HepG2 (cell line): ENCODE measurements at regions not wholly inside any gene's neighbourhood (a gene's known extent, or its start where the extent isn't known, plus 50 kb on each side); places are given as distances from the start of the nearest gene placed in this dataset.

Source experiments
- EP300 ChIP-seq, 3 experiments: sonication (generic) in 1 of 3; formaldehyde crosslinking in 1 of 3; IDR thresholded peaks; 2 replicates each; pipeline versions ENCODE4 v1.5.1 to v1.6.1; 2011 to 2020; ENCODE audit warnings: low read depth in 2 of 3, low read length in 2 of 3, borderline replicate concordance in 1 of 3, improper control_type of control experiment in 1 of 3, mild to moderate bottlenecking in 1 of 3, missing genetic modification reagents in 1 of 3, moderate library complexity in 1 of 3
- FOXP4 ChIP-seq: sonication (generic); formaldehyde crosslinking; IDR thresholded peaks from 2 replicates; pipeline ENCODE4 v1.4.0; 2020; ENCODE audit warnings: missing genetic modification reagents
- NCOA5 ChIP-seq: sonication (generic); formaldehyde crosslinking; IDR thresholded peaks from 2 replicates; pipeline ENCODE4 v1.4.0; 2020; ENCODE audit warnings: missing genetic modification reagents
- NR2F6 ChIP-seq, 2 experiments: IDR thresholded peaks; 2 replicates each; pipeline ENCODE4 v1.6.1; 2016; ENCODE audit warnings: antibody characterized with exemption in 1 of 2, mild to moderate bottlenecking in 1 of 2
- THRA ChIP-seq: sonication (generic); formaldehyde crosslinking; IDR thresholded peaks from 2 replicates; pipeline ENCODE4 v1.4.0; 2020; ENCODE audit warnings: missing genetic modification reagents, borderline replicate concordance
- ZBTB33 ChIP-seq: sonication (generic); formaldehyde crosslinking; IDR thresholded peaks from 2 replicates; pipeline ENCODE4 v1.4.0; 2020; ENCODE audit warnings: missing genetic modification reagents
- ZBTB40 ChIP-seq, 2 experiments: fragments of 450-650 bp in 1 of 2; sonication (generic) in 1 of 2; formaldehyde crosslinking in 1 of 2; IDR thresholded peaks; 2 replicates each; pipeline versions ENCODE4 v1.6.1 to v1.8.0; 2016 to 2022; ENCODE audit warnings: antibody characterized with exemption in 1 of 2, mild to moderate bottlenecking in 1 of 2, missing genetic modification reagents in 1 of 2
- ZNF33A ChIP-seq: sonication (generic); formaldehyde crosslinking; IDR thresholded peaks from 2 replicates; pipeline ENCODE4 v1.5.1; 2020; ENCODE audit warnings: missing genetic modification reagents, mild to moderate bottlenecking, moderate library complexity, borderline replicate concordance

DNA sequence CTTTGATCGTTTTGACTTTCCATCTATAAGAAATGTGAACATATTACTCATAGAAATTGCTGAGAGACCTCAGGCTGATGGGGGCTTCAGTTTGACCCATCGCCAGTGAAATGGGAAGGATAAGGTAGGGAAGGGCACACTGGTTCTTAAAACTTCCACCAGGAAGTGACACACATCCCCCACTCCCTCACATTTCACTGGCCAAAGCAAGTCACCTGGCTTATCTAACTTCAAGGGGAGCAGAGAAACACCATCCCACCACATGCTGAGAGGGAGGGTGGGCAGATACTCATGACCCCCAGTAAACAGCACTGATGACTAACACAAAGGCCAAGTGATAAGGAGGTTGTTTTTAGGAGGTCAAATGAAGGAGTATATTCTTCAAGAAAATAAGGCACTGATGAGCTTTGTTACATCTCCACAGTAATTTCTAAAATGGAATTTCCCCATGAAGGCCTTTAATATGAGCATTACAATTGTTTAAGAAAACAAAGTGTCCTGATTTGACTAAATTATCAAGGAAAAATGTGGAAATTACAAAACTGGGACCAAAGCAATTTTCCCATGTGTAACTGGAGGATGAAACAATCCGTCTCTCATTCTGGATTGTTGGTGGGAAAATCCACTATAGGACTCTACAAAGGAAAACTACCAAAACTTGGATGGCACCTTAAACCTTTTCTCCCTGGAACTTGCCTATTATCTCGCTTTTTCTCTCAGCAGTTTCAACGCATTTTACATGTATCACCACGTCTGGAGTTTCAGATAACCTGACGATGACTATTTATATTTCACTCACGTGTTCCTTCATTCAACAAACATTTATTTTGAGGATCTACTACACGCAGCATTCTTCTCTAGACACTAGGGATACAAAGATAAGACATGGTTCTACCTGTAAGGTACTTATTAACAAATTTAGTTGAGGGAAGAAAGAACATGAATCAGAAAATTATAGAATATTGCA lies 91.8 kb upstream of the EEA1 start (continued):
- TF ChIP-seq ZBTB40 (IDR thresholded peaks at IDR 0.05) (no peak), ZBTB40 (CRISPR knock-in tag; IDR thresholded peaks at IDR 0.05) (peak; percentile 45; the same call in 1 of the 2 replicates), NR2F6 (IDR thresholded peaks at IDR 0.05) (peak; percentile 51), NR2F6 (CRISPR knock-in tag; IDR thresholded peaks at IDR 0.05) (0 out of 2 replicates have a peak, but pooled peaks have one; percentile 68), THRA (CRISPR knock-in tag) (0 out of 2 replicates have a peak, but pooled peaks have one; percentile 11), ZBTB33 (CRISPR knock-in tag) (peak; percentile 5; the same call in 1 of the 2 replicates), FOXP4 (CRISPR knock-in tag) (peak; percentile 68), EP300 (IDR thresholded peaks at IDR 0.05; ENCODE audit: low read depth in 2 of 2, low read length in 2 of 2) (peak in 1 of 2 experiments; percentile 38; a peak in 2 of 4 replicates), EP300 (CRISPR knock-in tag; IDR thresholded peaks at IDR 0.05; ENCODE audit: borderline replicate concordance) (peak; percentile 80), ZNF33A (CRISPR knock-in tag) (no peak), NCOA5 (CRISPR knock-in tag) (no peak)
